T1000 (cell line): ENCODE measurements at regions not wholly inside any gene's neighbourhood (a gene's known extent, or its start where the extent isn't known, plus 50 kb on each side); places are given as distances from the start of the nearest gene placed in this dataset.

Experiments used
- DNase-seq: peaks from one replicate; lab custom pipeline; 2025; ENCODE audit warnings: mixed read lengths; lab: John Stamatoyannopoulos, UW

DNA sequence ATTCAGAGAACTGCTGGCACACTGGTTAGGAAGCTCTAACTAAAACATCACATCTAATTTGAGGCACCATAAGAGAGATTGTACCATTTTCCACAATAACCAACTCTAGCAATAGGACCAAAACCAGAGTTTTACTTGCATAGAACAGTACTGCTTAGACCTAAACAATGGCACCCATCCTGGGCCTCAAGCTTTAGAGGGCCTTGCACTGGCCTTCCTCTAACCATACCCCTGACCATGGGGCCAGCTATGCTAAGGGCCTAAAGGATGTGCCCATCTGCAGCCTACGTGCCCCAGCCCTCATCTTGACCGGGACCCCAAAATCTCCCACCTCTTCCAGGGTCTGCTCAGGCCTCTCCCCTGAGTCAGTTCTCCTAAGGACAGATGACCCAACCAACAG, 74.4 kb upstream of the ARHGAP32 start:
- DNase-seq: no peak

DNA sequence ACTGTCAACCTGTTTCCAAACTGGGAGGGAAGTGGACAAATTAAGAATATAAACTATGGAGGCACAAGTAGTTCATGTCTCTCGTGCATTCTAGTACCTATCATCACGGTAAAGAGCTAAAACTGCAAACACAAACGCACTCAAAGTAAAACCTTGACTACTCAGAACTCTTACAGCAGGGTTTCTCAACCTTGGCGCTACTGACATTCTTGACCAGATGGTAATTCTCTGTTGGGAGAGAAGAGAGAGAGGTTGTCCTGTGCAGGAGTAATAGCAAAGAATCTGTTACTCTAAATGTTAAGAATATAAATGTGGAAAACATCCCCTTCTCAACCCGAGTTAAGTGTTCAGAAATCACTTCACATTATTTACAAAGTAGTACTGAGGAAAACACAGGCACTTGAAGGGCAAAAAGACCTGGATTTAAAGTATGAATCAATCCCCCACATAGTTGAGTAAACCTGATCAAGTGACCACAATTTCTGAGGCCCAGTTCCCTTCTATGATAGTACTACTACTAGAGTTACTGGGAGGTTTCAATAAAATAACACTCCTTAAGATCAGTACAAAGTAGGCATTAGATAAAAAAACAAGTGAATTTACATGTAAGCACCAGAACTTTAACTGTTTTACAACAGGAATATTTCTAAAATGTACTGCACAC, 73.1 kb upstream of the ARHGAP32 start:
- no peak for DNase-seq

DNA sequence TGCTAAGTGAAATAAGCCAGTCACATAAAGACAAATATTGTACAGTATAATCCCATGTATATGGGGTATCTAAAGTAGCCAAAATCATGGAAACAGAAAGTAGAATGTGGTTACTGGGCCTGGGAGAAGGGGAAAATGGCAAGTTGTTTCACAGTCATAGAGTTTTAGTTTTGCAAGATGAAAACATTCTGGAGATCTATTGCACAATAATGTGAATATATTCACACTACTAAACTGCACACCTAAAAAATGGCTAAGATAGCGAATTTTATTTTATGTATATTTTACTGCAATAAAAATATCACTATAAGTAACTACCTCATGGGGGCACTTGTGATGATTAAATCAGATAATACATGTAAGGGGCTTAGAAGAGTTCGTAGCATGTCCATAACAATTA, 72.0 kb upstream of the ARHGAP32 start:
- DNase-seq: no peak

- DNase-seq: no peak
Measured at GRCh38 chr11:129260750-129261149, 68.6 kb upstream of the ARHGAP32 start.

GRCh38 chr11:129259931-129260348, 67.8 kb upstream of the ARHGAP32 start:
- no peak for DNase-seq

GRCh38 chr11:129258205-129258604, 66.1 kb upstream of the ARHGAP32 start:
- no peak for DNase-seq

DNA sequence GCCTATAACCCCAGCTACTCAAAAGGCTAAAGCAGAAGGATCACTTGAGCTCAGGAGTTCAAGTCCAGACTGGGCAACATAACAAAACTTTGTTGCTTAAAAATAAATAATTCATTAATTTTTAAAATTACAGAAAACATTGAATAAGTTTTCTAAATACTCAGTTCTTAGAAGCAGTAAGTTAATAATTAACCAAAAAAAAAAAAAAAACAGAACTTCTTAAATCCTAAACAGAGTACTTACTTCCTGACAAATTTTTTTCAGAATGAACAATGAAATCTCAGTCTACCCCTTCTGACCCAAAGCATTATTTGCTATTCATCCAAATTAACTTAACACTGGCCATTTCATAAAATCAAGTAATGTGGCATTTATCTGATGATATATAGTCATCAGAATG, 65.4 kb upstream of the ARHGAP32 start:
- no peak for DNase-seq

DNA sequence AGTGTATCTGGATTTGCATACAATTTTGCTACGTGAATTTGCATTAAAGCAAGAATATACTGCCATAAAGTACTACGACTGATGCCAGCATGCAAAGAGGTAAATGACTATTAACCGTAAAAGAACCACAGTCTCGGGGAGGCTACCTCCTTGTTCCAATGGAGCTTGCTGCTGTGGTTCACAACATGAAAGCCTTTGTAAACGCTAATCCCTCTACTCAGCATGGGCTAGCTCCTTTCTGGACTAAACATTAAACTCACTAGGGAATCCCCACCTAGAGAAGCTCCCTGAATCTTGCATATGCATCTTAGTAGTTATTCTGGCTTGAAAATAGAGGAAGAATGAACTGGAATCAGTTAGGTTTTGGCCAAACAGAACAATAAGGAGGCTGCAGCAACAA, 60.5 kb upstream of the ARHGAP32 start:
- no peak for DNase-seq

DNA sequence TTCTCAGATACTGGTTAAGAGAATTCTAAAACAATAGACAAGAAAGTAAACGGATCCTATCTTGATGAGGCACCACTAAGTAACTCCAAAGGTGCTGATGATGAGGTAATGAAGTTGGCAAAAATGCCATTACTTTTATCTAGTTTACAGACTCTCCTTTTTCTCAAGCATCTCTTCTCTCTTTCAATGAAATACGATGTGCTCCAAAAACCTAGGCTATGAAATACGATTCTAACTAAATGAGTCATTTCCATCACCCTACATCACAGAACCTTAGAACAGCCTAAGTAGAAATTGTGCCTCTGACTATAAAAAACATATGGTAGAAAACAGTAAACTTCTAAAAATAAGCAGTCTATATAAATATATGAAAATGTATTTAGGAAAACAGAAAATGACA, 58.9 kb upstream of the ARHGAP32 start:
- no peak for DNase-seq

GRCh38 chr11:129249923-129250322, 57.8 kb upstream of the ARHGAP32 start:
- DNase-seq: no peak

- DNase-seq: no peak
Measured at GRCh38 chr11:129249351-129249750, 57.2 kb upstream of the ARHGAP32 start.

GRCh38 chr11:129248618-129249017, 56.5 kb upstream of the ARHGAP32 start:
- DNase-seq: no peak

DNA sequence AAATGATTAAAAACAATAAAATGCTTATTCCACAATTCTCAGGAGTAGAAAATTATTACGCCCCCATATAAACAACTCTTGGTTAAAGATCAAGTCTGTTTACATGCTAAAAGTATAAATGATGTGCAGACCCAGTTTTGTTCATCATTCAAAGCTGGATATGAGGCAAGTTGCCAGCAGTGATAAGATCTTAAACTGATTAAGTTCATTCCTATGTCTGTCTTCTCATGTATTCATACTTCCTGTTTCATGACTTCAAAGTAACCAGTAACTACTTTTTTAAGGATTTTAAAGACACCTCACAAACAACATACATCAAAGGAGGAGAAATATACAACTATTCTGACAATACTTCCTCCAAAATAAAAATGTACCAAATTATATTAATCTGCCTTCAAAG, 55.0 kb upstream of the ARHGAP32 start:
- DNase-seq: no peak

DNA sequence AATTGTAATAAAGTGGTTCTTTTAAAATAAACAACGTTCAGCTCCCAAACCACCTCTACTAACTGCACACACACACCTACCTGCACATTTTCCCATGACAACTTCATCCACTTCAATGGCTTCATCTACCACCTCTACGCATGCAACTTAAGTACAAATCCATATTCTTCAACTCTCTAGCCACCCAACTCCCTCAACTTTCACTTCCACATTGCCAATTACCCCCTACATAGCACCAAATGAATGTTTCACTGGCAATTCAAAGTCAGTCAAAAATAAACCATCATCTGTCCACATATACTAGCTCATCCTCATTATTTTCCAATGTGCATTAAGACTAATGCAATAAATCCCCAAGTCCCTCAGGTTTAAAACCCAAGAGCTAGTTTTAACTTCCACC, 50.7 kb upstream of the ARHGAP32 start:
- no peak for DNase-seq
